SH-SY5Y (cell line): ENCODE measurements at regions not wholly inside any gene's neighbourhood (a gene's known extent, or its start where the extent isn't known, plus 50 kb on each side); places are given as distances from the start of the nearest gene placed in this dataset.

ENCODE experiments used
- GATA2 ChIP-seq: IDR thresholded peaks from 2 replicates; pipeline ENCODE4 v1.6.1; 2011; ENCODE audit warnings: mild to moderate bottlenecking, low read depth, low read length
- GATA3 ChIP-seq: IDR thresholded peaks from 2 replicates; pipeline ENCODE4 v1.6.1; 2011; ENCODE audit warnings: low read depth, mild to moderate bottlenecking, low read length, moderate library complexity

GRCh38 chr7:149564340-149565095 is 66.9 kb upstream of the ZNF746 start:
- no peak for TF ChIP-seq GATA2
- TF ChIP-seq GATA3: no peak

GRCh38 chr7:149562602-149563001 is 65.0 kb upstream of the ZNF746 start:
- TF ChIP-seq GATA2: no peak
- TF ChIP-seq GATA3: no peak

- TF ChIP-seq GATA3 (no peak), GATA2 (no peak)
These were observed 63.5 kb upstream of the ZNF746 start for GRCh38 chr7:149561072-149561471.

- TF ChIP-seq GATA2: no peak
- TF ChIP-seq GATA3: no peak
These were observed 62.1 kb upstream of the ZNF746 start for GRCh38 chr7:149559711-149560110.

GRCh38 chr7:149558149-149558861 is 60.7 kb upstream of the ZNF746 start:
- no peak for TF ChIP-seq GATA3
- TF ChIP-seq GATA2: no peak

GRCh38 chr7:149552799-149553198 is 55.2 kb upstream of the ZNF746 start:
- TF ChIP-seq GATA2: no peak
- TF ChIP-seq GATA3: no peak
